ENCODE measurements at regions not wholly inside any gene's neighbourhood (a gene's known extent, or its start where the extent isn't known, plus 50 kb on each side); places are given as distances from the start of the nearest gene placed in this dataset.
"Not testable (repeated sequence)": the region's sequence is repeated elsewhere in the genome, so short reads cannot be mapped to it uniquely, and the experiment has no call there.

DNA sequence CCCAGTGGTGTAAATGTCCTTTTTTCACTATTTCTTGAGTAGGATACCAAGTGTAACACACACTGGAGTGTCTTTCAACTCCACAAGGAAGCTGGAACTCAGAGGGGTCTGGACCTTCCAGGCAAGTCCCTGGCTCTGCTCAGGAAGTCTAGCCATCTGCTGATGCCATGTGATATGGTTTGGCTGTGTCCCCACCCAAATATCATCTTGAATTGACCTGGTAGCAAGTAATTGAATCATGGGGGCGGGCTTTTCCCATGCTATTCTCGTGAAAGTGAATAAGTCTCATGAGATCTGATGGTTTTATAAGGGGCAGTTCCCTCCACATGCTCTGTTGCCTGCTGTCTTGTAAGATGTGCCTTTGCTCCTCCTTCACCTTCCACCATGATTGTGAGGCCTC, 99.4 kb upstream of the CDC42EP3 start:
- peaks cover 0 to 44% (median 9%) of the 10 kb centered on the region in 5 donors for H3K4me1 ChIP-seq (ENCODE audit: control insufficient read depth in 5 of 5, insufficient read depth in 5 of 5, low read length in 5 of 5)
- H3K9me3 ChIP-seq (ENCODE audit: control insufficient read depth in 4 of 4, insufficient read depth in 3 of 4, low read length in 3 of 4): no peaks in the 10 kb centered on the region
- H3K4me3 ChIP-seq: no peak overlapping the region
- TF ChIP-seq, protein P1, sequence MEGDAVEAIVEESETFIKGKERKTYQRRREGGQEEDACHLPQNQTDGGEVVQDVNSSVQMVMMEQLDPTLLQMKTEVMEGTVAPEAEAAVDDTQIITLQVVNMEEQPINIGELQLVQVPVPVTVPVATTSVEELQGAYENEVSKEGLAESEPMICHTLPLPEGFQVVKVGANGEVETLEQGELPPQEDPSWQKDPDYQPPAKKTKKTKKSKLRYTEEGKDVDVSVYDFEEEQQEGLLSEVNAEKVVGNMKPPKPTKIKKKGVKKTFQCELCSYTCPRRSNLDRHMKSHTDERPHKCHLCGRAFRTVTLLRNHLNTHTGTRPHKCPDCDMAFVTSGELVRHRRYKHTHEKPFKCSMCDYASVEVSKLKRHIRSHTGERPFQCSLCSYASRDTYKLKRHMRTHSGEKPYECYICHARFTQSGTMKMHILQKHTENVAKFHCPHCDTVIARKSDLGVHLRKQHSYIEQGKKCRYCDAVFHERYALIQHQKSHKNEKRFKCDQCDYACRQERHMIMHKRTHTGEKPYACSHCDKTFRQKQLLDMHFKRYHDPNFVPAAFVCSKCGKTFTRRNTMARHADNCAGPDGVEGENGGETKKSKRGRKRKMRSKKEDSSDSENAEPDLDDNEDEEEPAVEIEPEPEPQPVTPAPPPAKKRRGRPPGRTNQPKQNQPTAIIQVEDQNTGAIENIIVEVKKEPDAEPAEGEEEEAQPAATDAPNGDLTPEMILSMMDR (IDR thresholded peaks at IDR 0.05; ENCODE audit: control extremely low read depth, extremely low read depth): no peak
- H3K36me3 ChIP-seq (ENCODE audit: control insufficient read depth in 4 of 4, insufficient read depth in 4 of 4, low read length in 4 of 4): no peaks in the 10 kb centered on the region
- H3K27me3 ChIP-seq (ENCODE audit: control insufficient read depth in 3 of 3, insufficient read depth in 3 of 3, low read length in 2 of 3): no peaks in the 10 kb centered on the region
- no peak overlapping the region for H3K27ac ChIP-seq (ENCODE audit: low read depth in 1 of 2, low read length in 1 of 2)
- DNase-seq (no peak), ATAC-seq (ENCODE audit: insufficient read depth, low FRiP score) (no peak)
- 67 to 96% methylated on average over 2 of the region's 2 CpGs for WGBS, 2 donors
- H3K9ac ChIP-seq (ENCODE audit: insufficient read depth in 1 of 2, low read length in 2 of 2): no peak overlapping the region

DNA sequence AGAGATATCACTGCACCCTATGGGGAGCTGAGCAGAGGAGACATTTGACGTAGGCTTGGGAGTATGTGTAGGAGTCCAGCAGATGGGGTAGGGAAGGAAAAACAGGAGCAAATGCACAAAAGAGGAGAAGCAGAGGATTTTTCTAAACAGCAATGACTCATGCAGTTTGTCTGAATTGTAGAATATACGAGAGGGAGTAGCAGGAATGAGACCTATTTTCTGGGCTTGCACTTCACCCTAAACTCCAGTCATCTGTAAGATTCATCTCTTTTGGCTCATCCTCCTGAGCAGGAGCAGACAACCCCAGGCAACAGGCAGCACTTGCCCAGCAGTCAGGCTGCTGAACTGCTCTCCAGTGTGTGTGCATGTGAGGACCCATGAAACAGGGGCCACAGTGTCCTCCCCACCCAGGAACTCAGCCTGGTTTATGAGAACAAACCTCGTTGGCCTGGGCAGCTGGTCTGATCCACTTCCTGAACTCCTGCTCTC, 100.2 kb upstream of the CDC42EP3 start:
- no peak overlapping the region for H3K4me3 ChIP-seq
- DNase-seq: no peak
- TF ChIP-seq, protein P1 (IDR thresholded peaks at IDR 0.05; ENCODE audit: control extremely low read depth, extremely low read depth): no peak

DNA sequence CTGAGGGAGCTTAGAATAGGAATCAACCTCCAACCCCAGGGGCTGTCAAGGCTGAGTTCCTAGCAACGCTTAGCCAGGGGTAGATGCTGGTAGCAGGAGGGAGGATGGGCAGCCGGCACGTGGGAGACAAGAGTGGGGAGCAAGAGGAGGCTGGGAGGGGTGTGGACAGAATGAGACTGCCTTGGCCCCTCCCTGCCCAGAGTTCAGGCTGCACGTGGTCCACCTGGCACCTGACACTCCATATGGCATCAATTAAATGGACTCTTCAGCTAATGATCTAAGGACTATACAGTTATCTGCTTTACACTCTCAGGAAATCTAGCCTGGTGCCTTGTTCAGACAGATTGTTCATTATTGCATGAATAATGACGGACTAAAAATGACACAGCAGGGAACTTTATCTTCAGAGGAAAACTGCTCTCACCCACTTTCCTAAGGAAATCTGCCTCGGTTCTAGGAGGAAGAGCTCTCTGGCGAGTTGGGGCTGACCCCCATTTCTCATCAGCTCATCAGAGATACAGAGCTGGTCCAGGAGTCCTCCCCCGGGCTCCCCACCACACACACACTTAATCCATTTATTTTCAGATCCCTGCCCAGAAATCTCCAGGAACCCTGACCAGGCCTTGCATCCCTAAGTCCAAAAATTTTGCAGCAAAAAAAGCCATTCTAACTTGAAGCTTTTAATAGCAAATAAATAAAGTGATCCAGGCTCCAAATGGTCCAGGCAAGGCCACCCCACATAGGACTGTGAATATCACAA, 102.1 kb upstream of the CDC42EP3 start:
- no peak for ATAC-seq (ENCODE audit: insufficient read depth, low FRiP score)
- Histone ChIP-seq H3K36me3 (ENCODE audit: control insufficient read depth in 4 of 4, insufficient read depth in 4 of 4, low read length in 4 of 4) (no peaks in the 10 kb centered on the region), H3K27me3 (ENCODE audit: control insufficient read depth in 3 of 3, insufficient read depth in 3 of 3, low read length in 2 of 3) (no peaks in the 10 kb centered on the region), H3K9me3 (ENCODE audit: control insufficient read depth in 4 of 4, insufficient read depth in 3 of 4, low read length in 3 of 4) (no peaks in the 10 kb centered on the region), H3K9ac (ENCODE audit: insufficient read depth in 1 of 2, low read length in 2 of 2) (no peak overlapping the region), H3K4me1 (ENCODE audit: control insufficient read depth in 5 of 5, insufficient read depth in 5 of 5, low read length in 5 of 5) (peaks cover 0 to 45% (median 8%) of the 10 kb centered on the region in 5 donors), H3K27ac (ENCODE audit: low read depth in 1 of 2, low read length in 1 of 2) (no peak overlapping the region), H3K4me3 (no peak overlapping the region)
- DNase-seq: peak in 2 of 3 donors; percentile 42 to 59
- TF ChIP-seq, protein P1 (IDR thresholded peaks at IDR 0.05; ENCODE audit: control extremely low read depth, extremely low read depth): no peak
- 78 to 86% methylated on average over 8 of the region's 8 CpGs for WGBS, 2 donors

More for the DNA sequence above, 100.2 kb upstream of the CDC42EP3 start:
- H3K4me1 ChIP-seq (ENCODE audit: control insufficient read depth in 5 of 5, insufficient read depth in 5 of 5, low read length in 5 of 5): peaks cover 0 to 50% (median 9%) of the 10 kb centered on the region in 5 donors
- no peak for ATAC-seq (ENCODE audit: insufficient read depth, low FRiP score)
- WGBS, 2 donors: 60 to 70% methylated on average over 3 of the region's 3 CpGs
- H3K9me3 ChIP-seq (ENCODE audit: control insufficient read depth in 4 of 4, insufficient read depth in 3 of 4, low read length in 3 of 4): no peaks in the 10 kb centered on the region
- no peaks in the 10 kb centered on the region for H3K36me3 ChIP-seq (ENCODE audit: control insufficient read depth in 4 of 4, insufficient read depth in 4 of 4, low read length in 4 of 4)
- H3K9ac ChIP-seq (ENCODE audit: insufficient read depth in 1 of 2, low read length in 2 of 2): no peak overlapping the region
- no peaks in the 10 kb centered on the region for H3K27me3 ChIP-seq (ENCODE audit: control insufficient read depth in 3 of 3, insufficient read depth in 3 of 3, low read length in 2 of 3)
- H3K27ac ChIP-seq (ENCODE audit: low read depth in 1 of 2, low read length in 1 of 2): no peak overlapping the region

DNA sequence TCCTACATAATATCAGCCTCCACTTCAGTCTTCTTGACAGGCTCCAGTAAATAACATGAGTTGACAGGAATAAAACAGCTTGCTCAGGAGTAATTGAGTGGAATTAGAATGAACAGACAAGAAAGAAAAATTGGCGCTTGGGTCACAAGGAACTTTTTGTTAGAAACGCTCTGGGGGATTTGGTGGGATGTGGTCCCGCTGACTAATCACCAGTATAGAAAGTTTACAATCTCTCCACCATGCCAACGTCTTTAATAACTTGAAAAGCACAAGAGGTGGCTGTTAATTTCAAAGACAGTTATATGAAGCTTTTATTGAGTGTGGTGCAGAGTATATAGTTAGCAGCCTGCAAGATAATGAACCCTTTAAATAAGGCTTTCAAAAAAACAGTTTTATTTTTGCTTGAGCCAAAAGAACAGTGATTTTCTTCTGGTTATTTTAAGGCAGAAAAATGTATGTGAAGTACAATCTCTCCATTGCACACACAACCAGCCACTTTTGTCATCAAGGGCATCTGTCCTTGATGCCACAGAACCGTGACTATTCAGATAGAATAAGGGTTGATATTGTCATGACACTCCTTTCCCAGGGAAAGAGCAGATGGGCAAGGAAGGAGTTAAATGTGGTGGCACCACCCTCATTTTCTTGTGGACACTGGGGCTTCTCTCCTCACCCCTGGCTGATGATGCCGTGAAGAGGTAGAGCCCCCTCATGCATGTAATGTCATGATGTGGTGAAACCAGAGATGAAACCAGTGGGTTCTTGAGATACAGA, 102.9 kb upstream of the CDC42EP3 start:
- peaks cover 0 to 40% (median 4%) of the 10 kb centered on the region in 5 donors for H3K4me1 ChIP-seq (ENCODE audit: control insufficient read depth in 5 of 5, insufficient read depth in 5 of 5, low read length in 5 of 5)
- H3K27me3 ChIP-seq (ENCODE audit: control insufficient read depth in 3 of 3, insufficient read depth in 3 of 3, low read length in 2 of 3); H3K4me3 ChIP-seq; H3K9ac ChIP-seq (ENCODE audit: insufficient read depth in 1 of 2, low read length in 2 of 2); ATAC-seq (ENCODE audit: insufficient read depth, low FRiP score); H3K27ac ChIP-seq (ENCODE audit: low read depth in 1 of 2, low read length in 1 of 2); H3K9me3 ChIP-seq (ENCODE audit: control insufficient read depth in 4 of 4, insufficient read depth in 3 of 4, low read length in 3 of 4); H3K36me3 ChIP-seq (ENCODE audit: control insufficient read depth in 4 of 4, insufficient read depth in 4 of 4, low read length in 4 of 4): not testable (repeated sequence)
- 93 to 94% methylated on average over 6 of the region's 6 CpGs for WGBS, 2 donors
- DNase-seq: peak in 2 of 3 donors; percentile 19 to 22
